Hindlimb muscle (tissue), 1 donor: ENCODE measurements at regions not wholly inside any gene's neighbourhood (a gene's known extent, or its start where the extent isn't known, plus 50 kb on each side); places are given as distances from the start of the nearest gene placed in this dataset.

Experiments
- DNase-seq: peaks from one replicate; pipeline ENCODE4 v3.0.0-alpha.2; 2013

- DNase-seq: no peak
Observed at GRCh38 chr21:16590641-16591292, 861.0 kb downstream of the USP25 start.

- DNase-seq: no peak
Observed at GRCh38 chr21:16592381-16592780, 862.6 kb downstream of the USP25 start.

GRCh38 chr21:16594191-16594590, 864.4 kb downstream of the USP25 start:
- DNase-seq: no peak

- no peak for DNase-seq
Observed at GRCh38 chr21:16596369-16596768, 866.6 kb downstream of the USP25 start.

- no peak for DNase-seq
Observed at GRCh38 chr21:16597753-16598152, 868.0 kb downstream of the USP25 start.

- peak; percentile 75 for DNase-seq
Observed at GRCh38 chr21:16605597-16605996, 875.8 kb downstream of the USP25 start.

- DNase-seq: no peak
Observed at GRCh38 chr21:16606271-16606670, 876.5 kb downstream of the USP25 start.

- DNase-seq: no peak
Observed at GRCh38 chr21:16608209-16608830, 878.5 kb downstream of the USP25 start.

- no peak for DNase-seq
Observed at GRCh38 chr21:16619281-16619680, 889.5 kb downstream of the USP25 start.

- no peak for DNase-seq
Observed at GRCh38 chr21:16620786-16621320, 891.1 kb downstream of the USP25 start.

- DNase-seq: no peak
Observed at GRCh38 chr21:16624479-16625118, 888.2 kb upstream of the CXADR start.

- DNase-seq: no peak
Observed at GRCh38 chr21:16625491-16625890, 887.4 kb upstream of the CXADR start.

- peak; percentile 32 for DNase-seq
Observed at GRCh38 chr21:16633831-16634459, 878.9 kb upstream of the CXADR start.

- DNase-seq: no peak
Observed at GRCh38 chr21:16634515-16634914, 878.3 kb upstream of the CXADR start.

GRCh38 chr21:16640297-16641027, 872.4 kb upstream of the CXADR start:
- no peak for DNase-seq

- DNase-seq: no peak
Observed at GRCh38 chr21:16642353-16642752, 870.5 kb upstream of the CXADR start.

GRCh38 chr21:16644685-16645084, 868.2 kb upstream of the CXADR start:
- DNase-seq: no peak

GRCh38 chr21:16650714-16651366, 862.0 kb upstream of the CXADR start:
- DNase-seq: no peak

- DNase-seq: no peak
Observed at GRCh38 chr21:16651956-16652355, 860.9 kb upstream of the CXADR start.

GRCh38 chr21:16663436-16663835, 849.4 kb upstream of the CXADR start:
- DNase-seq: no peak

- DNase-seq: no peak
Observed at GRCh38 chr21:16667395-16667794, 845.4 kb upstream of the CXADR start.

GRCh38 chr21:16674949-16675348, 837.9 kb upstream of the CXADR start:
- no peak for DNase-seq
